ENCODE measurements at regions not wholly inside any gene's neighbourhood (a gene's known extent, or its start where the extent isn't known, plus 50 kb on each side); places are given as distances from the start of the nearest gene placed in this dataset.

DNA sequence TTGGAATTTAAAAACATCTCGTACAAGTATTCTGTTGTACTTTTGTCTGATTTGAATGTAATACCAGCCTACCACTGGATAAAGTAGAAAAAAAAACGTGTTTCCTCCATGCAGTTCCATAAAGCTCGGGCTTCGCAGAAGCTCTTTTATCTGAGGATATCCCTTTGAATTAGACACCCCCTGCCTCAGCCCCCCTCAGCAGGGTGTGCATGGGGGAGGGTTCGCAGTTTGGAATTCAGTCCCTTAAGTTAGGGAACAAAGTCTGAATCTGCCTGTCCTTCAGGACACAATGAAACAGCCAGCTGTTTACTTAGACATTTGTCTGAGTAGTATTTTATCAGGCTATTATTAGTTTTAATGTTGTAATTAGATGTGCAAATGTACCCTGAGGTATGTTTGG is 234.0 kb upstream of the CAND1 start:
- TF ChIP-seq, protein P1, sequence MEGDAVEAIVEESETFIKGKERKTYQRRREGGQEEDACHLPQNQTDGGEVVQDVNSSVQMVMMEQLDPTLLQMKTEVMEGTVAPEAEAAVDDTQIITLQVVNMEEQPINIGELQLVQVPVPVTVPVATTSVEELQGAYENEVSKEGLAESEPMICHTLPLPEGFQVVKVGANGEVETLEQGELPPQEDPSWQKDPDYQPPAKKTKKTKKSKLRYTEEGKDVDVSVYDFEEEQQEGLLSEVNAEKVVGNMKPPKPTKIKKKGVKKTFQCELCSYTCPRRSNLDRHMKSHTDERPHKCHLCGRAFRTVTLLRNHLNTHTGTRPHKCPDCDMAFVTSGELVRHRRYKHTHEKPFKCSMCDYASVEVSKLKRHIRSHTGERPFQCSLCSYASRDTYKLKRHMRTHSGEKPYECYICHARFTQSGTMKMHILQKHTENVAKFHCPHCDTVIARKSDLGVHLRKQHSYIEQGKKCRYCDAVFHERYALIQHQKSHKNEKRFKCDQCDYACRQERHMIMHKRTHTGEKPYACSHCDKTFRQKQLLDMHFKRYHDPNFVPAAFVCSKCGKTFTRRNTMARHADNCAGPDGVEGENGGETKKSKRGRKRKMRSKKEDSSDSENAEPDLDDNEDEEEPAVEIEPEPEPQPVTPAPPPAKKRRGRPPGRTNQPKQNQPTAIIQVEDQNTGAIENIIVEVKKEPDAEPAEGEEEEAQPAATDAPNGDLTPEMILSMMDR (IDR thresholded peaks at IDR 0.05) = no peak
- TF ChIP-seq POLR2A (IDR thresholded peaks at IDR 0.05) = no peak
